OCI-LY1 (cell line): ENCODE measurements at regions not wholly inside any gene's neighbourhood (a gene's known extent, or its start where the extent isn't known, plus 50 kb on each side); places are given as distances from the start of the nearest gene placed in this dataset.
"Not testable (repeated sequence)": the region's sequence is repeated elsewhere in the genome, so short reads cannot be mapped to it uniquely, and the experiment has no call there.

ENCODE experiments used
- H2AFZ ChIP-seq: fragments of 200-600 bp; sonication (generic), shearing (Covaris generic); 2 replicates; pipeline ENCODE4 v1.6.0; 2014; ENCODE audit warnings: antibody characterized with exemption, mild to moderate bottlenecking, low read length
- H3F3A ChIP-seq: fragments of 200-600 bp; sonication (generic), shearing (Covaris generic); 2 replicates; pipeline ENCODE4 v1.6.0; 2014; ENCODE audit warnings: mild to moderate bottlenecking, antibody characterized with exemption, low read length, moderate library complexity; ENCODE audit not compliant: insufficient read depth
- H3K27ac ChIP-seq: fragments of 200-600 bp; sonication (generic); 2 replicates; pipeline ENCODE4 v1.5.1; 2014; ENCODE audit warnings: low read length, mixed run types, mild to moderate bottlenecking, low read depth; ENCODE audit not compliant: poor library complexity, severe bottlenecking
- H3K27me3 ChIP-seq: fragments of 200-600 bp; sonication (generic); 2 replicates; pipeline ENCODE4 v1.6.0; 2014; ENCODE audit warnings: antibody characterized with exemption, mild to moderate bottlenecking, low read length, moderate library complexity; ENCODE audit not compliant: insufficient read depth
- H3K36me3 ChIP-seq: fragments of 200-600 bp; sonication (generic); 2 replicates; pipeline ENCODE4 v1.6.1; 2014; ENCODE audit warnings: mild to moderate bottlenecking, antibody characterized with exemption, low read length, moderate library complexity, mixed read lengths; ENCODE audit not compliant: insufficient read depth
- H3K4me1 ChIP-seq: fragments of 200-600 bp; sonication (generic); 2 replicates; pipeline ENCODE4 v1.5.1; 2014; ENCODE audit warnings: mild to moderate bottlenecking, low read length, moderate library complexity; ENCODE audit not compliant: insufficient read depth, severe bottlenecking
- H3K4me2 ChIP-seq: fragments of 200-600 bp; sonication (generic), shearing (Covaris generic); 2 replicates; pipeline ENCODE4 v1.6.1; 2014; ENCODE audit warnings: low read length
- H3K4me3 ChIP-seq: fragments of 200-600 bp; sonication (generic); 2 replicates; pipeline ENCODE4 v1.5.1; 2014; ENCODE audit warnings: low read length, low read depth, mild to moderate bottlenecking, mixed read lengths; ENCODE audit not compliant: poor library complexity, severe bottlenecking
- H3K79me2 ChIP-seq: fragments of 200-600 bp; shearing (Covaris generic); 2 replicates; pipeline ENCODE4 v1.6.1; 2016; ENCODE audit warnings: mixed run types, low read length, mixed read lengths; ENCODE audit not compliant: insufficient read depth
- H3K9ac ChIP-seq: fragments of 200-600 bp; sonication (generic), shearing (Covaris generic); 2 replicates; pipeline ENCODE4 v1.6.1; 2014; ENCODE audit warnings: mild to moderate bottlenecking, low read length, mixed read lengths
- H3K9me2 ChIP-seq: fragments of 200-600 bp; sonication (generic), shearing (Covaris generic); 2 replicates; pipeline ENCODE4 v1.6.1; 2014; ENCODE audit warnings: low read depth, mild to moderate bottlenecking, low read length, mixed read lengths
- H3K9me3 ChIP-seq: fragments of 200-600 bp; shearing (Covaris generic); 2 replicates; pipeline ENCODE4 v1.6.1; 2014; ENCODE audit warnings: low read length, mixed read lengths
- H4K20me1 ChIP-seq: fragments of 200-600 bp; sonication (generic), shearing (Covaris generic); 2 replicates; pipeline ENCODE4 v1.6.0; 2016; ENCODE audit warnings: mild to moderate bottlenecking, low read length; ENCODE audit not compliant: insufficient read depth
- EZH2 ChIP-seq: fragments of 200-600 bp; sonication (generic), shearing (Covaris generic); IDR thresholded peaks from 2 replicates; pipeline ENCODE4 v1.8.0; 2017; ENCODE audit warnings: borderline replicate concordance, mixed run types, mild to moderate bottlenecking, antibody characterized with exemption, low read length, moderate library complexity, mixed read lengths
- TF ChIP-seq, protein P1 (sequence below): fragments of 200-600 bp; sonication (generic), shearing (Covaris generic); IDR thresholded peaks from 2 replicates; pipeline ENCODE4 v1.5.1; 2017; ENCODE audit warnings: mild to moderate bottlenecking, antibody characterized with exemption, low read length, moderate library complexity, mixed read lengths

DNA sequence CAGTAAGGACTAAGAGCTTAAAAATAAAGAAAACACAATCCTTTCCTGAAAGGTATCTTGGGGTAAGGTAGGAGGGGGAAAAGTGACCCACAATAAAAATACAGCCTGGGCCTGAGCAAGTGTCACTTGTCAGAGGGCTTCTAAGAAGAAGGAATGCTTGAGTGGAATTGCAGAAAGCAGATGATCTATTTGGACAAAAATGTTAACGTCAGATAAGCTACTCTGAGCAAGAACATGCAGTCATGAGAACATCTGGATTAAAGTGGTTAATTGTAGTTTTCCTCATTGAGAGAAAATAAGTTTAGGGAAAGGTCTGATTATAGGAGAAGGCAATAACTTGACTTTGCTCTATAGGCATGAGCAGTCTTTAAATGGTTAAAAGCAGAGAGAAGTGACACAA lies 581.9 kb downstream of the HTR1B start:
- Histone ChIP-seq H3K9me2 (no peaks in the 10 kb centered on the region), H3K79me2 (no peaks in the 10 kb centered on the region), H3K9ac (no peak overlapping the region), H3F3A (no peaks in the 10 kb centered on the region), H4K20me1 (no peaks in the 10 kb centered on the region), H2AFZ (no peak overlapping the region), H3K4me3 (no peak overlapping the region), H3K27ac (no peak overlapping the region), H3K4me2 (no peak overlapping the region), H3K4me1 (no peaks in the 10 kb centered on the region), H3K9me3 (no peaks in the 10 kb centered on the region), H3K36me3 (no peaks in the 10 kb centered on the region), H3K27me3 (no peaks in the 10 kb centered on the region)
- TF ChIP-seq, protein P1, sequence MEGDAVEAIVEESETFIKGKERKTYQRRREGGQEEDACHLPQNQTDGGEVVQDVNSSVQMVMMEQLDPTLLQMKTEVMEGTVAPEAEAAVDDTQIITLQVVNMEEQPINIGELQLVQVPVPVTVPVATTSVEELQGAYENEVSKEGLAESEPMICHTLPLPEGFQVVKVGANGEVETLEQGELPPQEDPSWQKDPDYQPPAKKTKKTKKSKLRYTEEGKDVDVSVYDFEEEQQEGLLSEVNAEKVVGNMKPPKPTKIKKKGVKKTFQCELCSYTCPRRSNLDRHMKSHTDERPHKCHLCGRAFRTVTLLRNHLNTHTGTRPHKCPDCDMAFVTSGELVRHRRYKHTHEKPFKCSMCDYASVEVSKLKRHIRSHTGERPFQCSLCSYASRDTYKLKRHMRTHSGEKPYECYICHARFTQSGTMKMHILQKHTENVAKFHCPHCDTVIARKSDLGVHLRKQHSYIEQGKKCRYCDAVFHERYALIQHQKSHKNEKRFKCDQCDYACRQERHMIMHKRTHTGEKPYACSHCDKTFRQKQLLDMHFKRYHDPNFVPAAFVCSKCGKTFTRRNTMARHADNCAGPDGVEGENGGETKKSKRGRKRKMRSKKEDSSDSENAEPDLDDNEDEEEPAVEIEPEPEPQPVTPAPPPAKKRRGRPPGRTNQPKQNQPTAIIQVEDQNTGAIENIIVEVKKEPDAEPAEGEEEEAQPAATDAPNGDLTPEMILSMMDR: no peak
- no peak for TF ChIP-seq EZH2

GRCh38 chr6:76876922-76877553 lies 586.3 kb downstream of the HTR1B start:
- Histone ChIP-seq H3F3A (no peaks in the 10 kb centered on the region), H3K27me3 (no peaks in the 10 kb centered on the region), H3K36me3 (no peaks in the 10 kb centered on the region), H4K20me1 (no peaks in the 10 kb centered on the region), H3K4me2 (no peak overlapping the region), H3K9me2 (no peaks in the 10 kb centered on the region), H3K79me2 (no peaks in the 10 kb centered on the region), H2AFZ (no peak overlapping the region), H3K9ac (no peak overlapping the region), H3K27ac (no peak overlapping the region), H3K9me3 (no peaks in the 10 kb centered on the region), H3K4me3 (no peak overlapping the region), H3K4me1 (no peaks in the 10 kb centered on the region)
- TF ChIP-seq EZH2: no peak
- TF ChIP-seq, protein P1: peak; percentile 13; the same call in 1 of the 2 replicates

DNA sequence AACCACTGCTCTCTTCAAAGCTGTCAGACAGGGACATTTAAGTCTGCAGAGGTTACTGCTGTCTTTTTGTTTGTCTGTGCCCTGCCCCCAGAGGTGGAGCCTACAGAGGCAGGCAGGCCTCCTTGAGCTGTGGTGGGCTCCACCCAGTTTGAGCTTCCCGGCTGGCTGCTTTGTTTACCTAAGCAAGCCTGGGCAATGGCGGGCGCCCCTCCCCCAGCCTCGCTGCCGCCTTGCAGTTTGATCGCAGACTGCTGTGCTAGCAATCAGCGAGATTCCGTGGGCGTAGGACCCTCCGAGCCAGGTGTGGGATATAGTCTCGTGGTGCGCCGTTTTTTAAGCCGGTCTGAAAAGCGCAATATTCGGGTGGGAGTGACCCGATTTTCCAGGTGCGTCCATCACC lies 586.9 kb downstream of the HTR1B start:
- H3K9ac ChIP-seq, H3K9me3 ChIP-seq, H3K79me2 ChIP-seq, H4K20me1 ChIP-seq, H3K4me2 ChIP-seq, H3K36me3 ChIP-seq, H3K9me2 ChIP-seq, H3K27ac ChIP-seq, H3F3A ChIP-seq, H3K4me3 ChIP-seq, H3K27me3 ChIP-seq, H2AFZ ChIP-seq, H3K4me1 ChIP-seq: not testable (repeated sequence)

GRCh38 chr6:76867182-76867581 lies 596.1 kb downstream of the HTR1B start:
- Histone ChIP-seq H3K27me3 (no peaks in the 10 kb centered on the region), H4K20me1 (no peaks in the 10 kb centered on the region)
- no peak for TF ChIP-seq EZH2

More at GRCh38 chr6:76867182-76867581, 596.1 kb downstream of the HTR1B start:
- H3K79me2 ChIP-seq: no peaks in the 10 kb centered on the region
- H3K4me2 ChIP-seq: no peak overlapping the region
- H3K9me2 ChIP-seq: no peaks in the 10 kb centered on the region
- no peak overlapping the region for H3K4me3 ChIP-seq
- H3K27ac ChIP-seq: no peak overlapping the region
- no peaks in the 10 kb centered on the region for H3K36me3 ChIP-seq
- H3K9ac ChIP-seq: no peak overlapping the region
- no peaks in the 10 kb centered on the region for H3F3A ChIP-seq
- H3K9me3 ChIP-seq: no peaks in the 10 kb centered on the region
- H2AFZ ChIP-seq: no peak overlapping the region
- H3K4me1 ChIP-seq: no peaks in the 10 kb centered on the region
